Pancreas (tissue), 10 donors: ENCODE measurements at regions not wholly inside any gene's neighbourhood (a gene's known extent, or its start where the extent isn't known, plus 50 kb on each side); places are given as distances from the start of the nearest gene placed in this dataset.

Experiments used
- ATAC-seq, 4 donors: fragments of 200-7000 bp; cut with Tn5 transposase; one replicate each; pipeline versions ENCODE4 v1.8.0 to v1.9.1; 2020; ENCODE audit warnings: mild to moderate bottlenecking in 4 of 4, moderate library complexity in 4 of 4
- DNase-seq, 6 donors: peaks; one replicate each; pipeline ENCODE4 v3.0.0-alpha.2; 2020
- FAIRE-seq: peaks from 2 replicates; lab custom pipeline; 2012; peaks lifted over from hg19 to GRCh38; lab: Jason Lieb, UNC
- H3K27ac ChIP-seq, 4 donors: fragments of 200-600 bp; sonication (generic); 1 replicate in 3 of 4; 2 replicates in 1 of 4; pipeline versions ENCODE4 v1.5.0 to v1.8.0; 2020
- H3K27me3 ChIP-seq, 4 donors: fragments of 200-600 bp; one replicate each; pipeline ENCODE4 v1.8.0; 2021
- H3K36me3 ChIP-seq, 3 donors: fragments of 200-600 bp; sonication (generic) in 1 of 3; one replicate each; pipeline versions ENCODE4 v1.5.0 to v1.8.0; 2020 to 2021
- H3K4me1 ChIP-seq, 3 donors: fragments of 200-600 bp; one replicate each; pipeline ENCODE4 v1.8.0; 2021
- H3K4me3 ChIP-seq, 4 donors: fragments of 200-600 bp; sonication (generic) in 2 of 4; one replicate each; pipeline versions ENCODE4 v1.5.0 to v1.8.0; 2020 to 2021
- H3K9me3 ChIP-seq, 4 donors: fragments of 200-600 bp; one replicate each; pipeline ENCODE4 v1.8.0; 2021
- WGBS, 2 donors: extraction: QIAGEN DNeasy Blood & Tissue Kit; methylation state at CpG; one replicate each; pipeline ENCODE4 v1.1.7; 2013; 5-methylcytosine and 5-hydroxymethylcytosine counted together
- intact Hi-C, 3 donors: fragments of 100-400 bp; cut with DNase I; formaldehyde crosslinking; loops; one replicate each; pipeline versions ENCODE4 v1.11.1 to v1.14.2; 2022
- TF ChIP-seq, protein P1 (sequence below), 4 donors: fragments of 200-600 bp; sonication (generic) in 3 of 4; IDR thresholded peaks; one replicate each; pipeline versions ENCODE4 v1.5.0 to v1.8.0; 2021; ENCODE audit warnings: antibody characterized with exemption in 4 of 4
- donor health status: healthy with polysubstance abuse.
- donor health status: DM: no; HTN: no; CAD: no; lungs with moderate emphysema.
- donor health status: DM: no; HTN: no; CAD: no.
- donor health status: control.
- donor health status: control.
- donor health status: Bipolar disorder and iron deficiency.
- donor health status: DM: yes; HTN: yes; CAD: no.
- donor health status: DM: no; HTN: no; CAD: no.
- donor health status: DM: no; HTN: no; CAD: no.
- donor health status: DM: yes; HTN: yes; CAD: no.

DNA sequence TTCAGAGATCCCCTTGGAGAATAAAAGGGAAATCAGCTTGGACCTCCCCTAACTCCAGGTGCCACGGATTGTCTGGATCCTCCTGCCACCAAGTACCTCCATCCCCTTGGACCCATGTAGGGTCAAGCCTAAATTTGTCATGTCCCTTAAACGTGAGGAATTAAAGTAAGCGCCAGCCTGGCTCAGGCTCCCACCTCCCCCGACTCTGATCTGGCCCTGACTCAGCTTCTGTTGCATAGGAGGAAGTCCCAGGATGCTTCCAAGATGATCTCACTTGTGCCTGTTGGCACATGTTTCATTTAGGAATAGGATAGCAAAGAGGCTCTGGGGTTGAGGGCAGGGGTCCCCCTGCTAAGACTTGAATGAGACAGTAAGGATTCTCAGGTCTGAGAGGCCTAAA, 231.9 kb upstream of the JUN start:
- Histone ChIP-seq H3K36me3 (no peaks in the 10 kb centered on the region), H3K4me1 (peaks cover 10 to 25% (median 20%) of the 10 kb centered on the region in 3 donors), H3K27ac (no peak overlapping the region), H3K27me3 (no peaks in the 10 kb centered on the region), H3K9me3 (no peaks in the 10 kb centered on the region), H3K4me3 (no peak overlapping the region)
- FAIRE-seq (no peak), ATAC-seq (no peak), DNase-seq (no peak)
- intact Hi-C loops = no loop called here
- 62% methylated on average over 4 of the region's 4 CpGs for WGBS, 2 donors
- TF ChIP-seq, protein P1, sequence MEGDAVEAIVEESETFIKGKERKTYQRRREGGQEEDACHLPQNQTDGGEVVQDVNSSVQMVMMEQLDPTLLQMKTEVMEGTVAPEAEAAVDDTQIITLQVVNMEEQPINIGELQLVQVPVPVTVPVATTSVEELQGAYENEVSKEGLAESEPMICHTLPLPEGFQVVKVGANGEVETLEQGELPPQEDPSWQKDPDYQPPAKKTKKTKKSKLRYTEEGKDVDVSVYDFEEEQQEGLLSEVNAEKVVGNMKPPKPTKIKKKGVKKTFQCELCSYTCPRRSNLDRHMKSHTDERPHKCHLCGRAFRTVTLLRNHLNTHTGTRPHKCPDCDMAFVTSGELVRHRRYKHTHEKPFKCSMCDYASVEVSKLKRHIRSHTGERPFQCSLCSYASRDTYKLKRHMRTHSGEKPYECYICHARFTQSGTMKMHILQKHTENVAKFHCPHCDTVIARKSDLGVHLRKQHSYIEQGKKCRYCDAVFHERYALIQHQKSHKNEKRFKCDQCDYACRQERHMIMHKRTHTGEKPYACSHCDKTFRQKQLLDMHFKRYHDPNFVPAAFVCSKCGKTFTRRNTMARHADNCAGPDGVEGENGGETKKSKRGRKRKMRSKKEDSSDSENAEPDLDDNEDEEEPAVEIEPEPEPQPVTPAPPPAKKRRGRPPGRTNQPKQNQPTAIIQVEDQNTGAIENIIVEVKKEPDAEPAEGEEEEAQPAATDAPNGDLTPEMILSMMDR (IDR thresholded peaks at IDR 0.05) = no peak

DNA sequence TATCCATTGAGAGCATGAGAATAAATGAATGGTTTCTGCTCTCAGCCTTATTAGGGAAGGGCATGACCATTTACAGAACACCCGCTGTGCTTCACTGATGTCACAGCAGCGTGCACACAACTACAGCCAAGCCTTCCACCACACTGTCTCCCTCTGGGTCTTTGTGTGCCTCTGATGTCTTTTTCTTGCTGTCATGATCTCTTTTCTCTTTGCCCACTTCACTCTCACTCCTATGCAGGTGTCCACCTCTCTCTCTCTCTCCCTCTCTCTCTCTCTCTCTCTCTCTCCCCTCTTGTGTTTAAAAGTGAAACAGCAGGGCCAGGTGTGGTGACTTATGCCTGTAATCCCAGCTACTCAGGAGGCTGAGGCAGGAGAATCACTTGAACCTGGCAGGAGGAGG, 232.5 kb upstream of the JUN start:
- FAIRE-seq (no peak), DNase-seq (no peak), ATAC-seq (no peak)
- H3K36me3 ChIP-seq = no peaks in the 10 kb centered on the region
- WGBS, 2 donors = 99 to 100% methylated on average over 2 of the region's 2 CpGs
- H3K27me3 ChIP-seq = no peaks in the 10 kb centered on the region
- peaks cover 10 to 25% (median 20%) of the 10 kb centered on the region in 3 donors for H3K4me1 ChIP-seq
- intact Hi-C loops = no loop called here
- no peak overlapping the region for H3K27ac ChIP-seq
- H3K9me3 ChIP-seq = no peaks in the 10 kb centered on the region
- no peak overlapping the region for H3K4me3 ChIP-seq
- TF ChIP-seq, protein P1 (IDR thresholded peaks at IDR 0.05) = no peak

DNA sequence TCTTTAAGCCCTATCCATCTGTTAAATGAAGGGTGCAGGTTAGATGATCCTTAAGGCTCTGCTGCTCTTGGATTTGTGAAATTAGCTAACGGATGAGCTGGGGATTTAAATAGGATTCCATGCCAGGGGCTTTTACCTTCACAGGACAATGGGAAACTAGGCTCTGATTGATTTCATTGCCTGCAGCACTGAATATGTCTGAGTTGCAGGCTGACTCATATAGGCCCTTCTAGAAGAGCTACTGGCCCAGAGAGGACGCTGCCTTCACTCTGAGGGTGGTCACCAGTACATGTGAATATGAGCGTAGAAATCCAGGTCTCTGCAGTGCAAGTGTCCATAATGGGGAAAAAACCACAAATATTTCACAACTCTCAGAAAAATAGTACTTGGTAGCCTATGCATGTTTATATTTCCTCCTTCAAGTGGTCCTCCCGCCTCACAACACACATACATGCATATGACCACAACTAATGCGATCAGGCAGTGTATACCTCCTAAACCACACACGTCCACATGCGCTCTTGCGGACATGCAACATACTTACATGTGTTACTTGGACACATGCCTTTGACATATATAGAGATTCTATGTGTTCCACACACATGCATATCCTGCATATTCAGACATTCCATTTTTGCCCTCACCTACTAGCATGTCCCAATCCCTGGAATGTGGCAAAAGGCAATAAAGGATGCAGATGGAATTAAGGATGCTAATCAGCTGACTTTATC, 233.8 kb upstream of the JUN start:
- DNase-seq = no peak
- Histone ChIP-seq H3K27me3 (no peaks in the 10 kb centered on the region), H3K27ac (no peak overlapping the region), H3K4me1 (peaks cover 6 to 23% (median 19%) of the 10 kb centered on the region in 3 donors), H3K9me3 (no peaks in the 10 kb centered on the region), H3K4me3 (no peak overlapping the region), H3K36me3 (no peaks in the 10 kb centered on the region)
- intact Hi-C loops = no loop called here
- TF ChIP-seq, protein P1 (IDR thresholded peaks at IDR 0.05) = no peak
- no peak for FAIRE-seq
- no peak for ATAC-seq
- WGBS, 2 donors = 96 to 99% methylated on average over 8 of the region's 8 CpGs

DNA sequence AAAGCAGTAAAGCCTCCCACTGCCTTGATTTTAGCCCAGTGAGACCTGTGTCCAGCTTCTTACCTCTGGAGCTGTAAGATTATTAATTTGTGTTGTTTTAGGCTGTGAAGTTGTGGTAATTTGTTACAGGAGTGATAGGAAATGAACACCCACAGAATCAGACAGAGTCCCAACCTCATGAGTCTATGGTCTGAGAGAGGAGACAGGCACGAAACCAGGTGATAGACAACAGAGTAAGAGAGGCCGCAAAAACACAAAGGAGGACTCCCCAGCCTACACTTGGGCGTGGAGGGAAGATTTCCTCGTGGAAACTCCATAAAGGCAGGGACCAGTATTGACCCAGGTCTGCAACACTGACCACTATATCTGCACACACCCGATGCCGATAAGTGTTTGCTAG, 234.6 kb upstream of the JUN start:
- TF ChIP-seq, protein P1 (IDR thresholded peaks at IDR 0.05) = no peak
- H3K27me3 ChIP-seq = no peaks in the 10 kb centered on the region
- FAIRE-seq = no peak
- WGBS, 2 donors = 95 to 97% methylated on average over 6 of the region's 6 CpGs
- no peaks in the 10 kb centered on the region for H3K9me3 ChIP-seq
- H3K4me1 ChIP-seq = peaks cover 5 to 15% (median 11%) of the 10 kb centered on the region in 3 donors
- no peak for ATAC-seq
- H3K4me3 ChIP-seq = no peak overlapping the region
- no peak for DNase-seq
- H3K27ac ChIP-seq = no peak overlapping the region
- intact Hi-C loops = no loop called here
- no peaks in the 10 kb centered on the region for H3K36me3 ChIP-seq

DNA sequence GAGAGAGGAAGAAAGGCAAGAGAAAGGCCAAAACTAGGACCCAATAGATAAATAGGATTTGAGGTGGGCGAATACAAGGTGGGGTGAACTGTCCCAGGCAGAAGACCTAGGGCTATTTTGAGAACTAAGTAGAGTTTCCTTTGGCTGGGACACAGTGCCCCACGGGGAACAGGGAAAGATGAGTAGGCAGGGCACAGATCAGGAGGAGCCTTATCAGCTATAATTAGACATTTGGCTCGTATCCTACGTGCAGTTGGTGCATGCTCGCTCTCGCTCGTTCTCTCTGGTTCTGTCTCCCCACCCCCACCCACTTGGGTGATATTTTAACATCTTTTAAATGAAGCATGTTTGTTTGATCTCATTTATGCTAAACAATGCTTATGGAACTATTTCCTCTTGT, 235.0 kb upstream of the JUN start:
- Histone ChIP-seq H3K27ac (no peak overlapping the region), H3K27me3 (no peaks in the 10 kb centered on the region), H3K36me3 (no peaks in the 10 kb centered on the region), H3K9me3 (no peaks in the 10 kb centered on the region), H3K4me3 (no peak overlapping the region), H3K4me1 (peaks cover 4 to 11% (median 7%) of the 10 kb centered on the region in 3 donors)
- 84 to 85% methylated on average over 7 of the region's 7 CpGs for WGBS, 2 donors
- DNase-seq = no peak
- FAIRE-seq = no peak
- intact Hi-C loops = no loop called here
- ATAC-seq = no peak
- TF ChIP-seq, protein P1 (IDR thresholded peaks at IDR 0.05) = no peak
